ENCODE measurements at regions not wholly inside any gene's neighbourhood (a gene's known extent, or its start where the extent isn't known, plus 50 kb on each side); places are given as distances from the start of the nearest gene placed in this dataset.
"Not testable (repeated sequence)": the region's sequence is repeated elsewhere in the genome, so short reads cannot be mapped to it uniquely, and the experiment has no call there.

- no peak for DNase-seq (ENCODE audit: low read depth)
These were observed 114.2 kb downstream of the RTP5 start for GRCh38 chr2:241983571-241984270.

- no peak for DNase-seq (ENCODE audit: low read depth)
These were observed 114.7 kb downstream of the RTP5 start for GRCh38 chr2:241984271-241984655.

GRCh38 chr2:241984658-241985057 is 115.1 kb downstream of the RTP5 start:
- DNase-seq (ENCODE audit: low read depth): no peak

GRCh38 chr2:241985161-241985985 is 115.8 kb downstream of the RTP5 start:
- not testable (repeated sequence) for DNase-seq (ENCODE audit: low read depth)

GRCh38 chr2:241985986-241986329 is 116.4 kb downstream of the RTP5 start:
- no peak for DNase-seq (ENCODE audit: low read depth)

- no peak for DNase-seq (ENCODE audit: low read depth)
These were observed 117.5 kb downstream of the RTP5 start for GRCh38 chr2:241986836-241987641.

GRCh38 chr2:241987726-241988125 is 118.2 kb downstream of the RTP5 start:
- DNase-seq (ENCODE audit: low read depth): no peak

- DNase-seq (ENCODE audit: low read depth): no peak
These were observed 118.6 kb downstream of the RTP5 start for GRCh38 chr2:241988146-241988545.

- DNase-seq (ENCODE audit: low read depth): no peak
These were observed 119.5 kb downstream of the RTP5 start for GRCh38 chr2:241989074-241989473.

GRCh38 chr2:241990466-241990865 is 120.9 kb downstream of the RTP5 start:
- no peak for DNase-seq (ENCODE audit: low read depth)

GRCh38 chr2:241991299-241991698 is 121.8 kb downstream of the RTP5 start:
- no peak for DNase-seq (ENCODE audit: low read depth)

GRCh38 chr2:241992753-241993152 is 123.2 kb downstream of the RTP5 start:
- no peak for DNase-seq (ENCODE audit: low read depth)

- DNase-seq (ENCODE audit: low read depth): no peak
These were observed 124.0 kb downstream of the RTP5 start for GRCh38 chr2:241993386-241994005.

- DNase-seq (ENCODE audit: low read depth): no peak
These were observed 124.6 kb downstream of the RTP5 start for GRCh38 chr2:241994086-241994485.

- no peak for DNase-seq (ENCODE audit: low read depth)
These were observed 125.2 kb downstream of the RTP5 start for GRCh38 chr2:241994556-241995213.

GRCh38 chr2:241996100-241996499 is 126.6 kb downstream of the RTP5 start:
- no peak for DNase-seq (ENCODE audit: low read depth)

GRCh38 chr2:241997017-241997416 is 127.5 kb downstream of the RTP5 start:
- DNase-seq (ENCODE audit: low read depth): no peak

- DNase-seq (ENCODE audit: low read depth): no peak
These were observed 129.7 kb downstream of the RTP5 start for GRCh38 chr2:241999184-241999583.

- no peak for DNase-seq (ENCODE audit: low read depth)
These were observed 132.3 kb downstream of the RTP5 start for GRCh38 chr2:242001853-242002252.

GRCh38 chr2:242002944-242003343 is 133.4 kb downstream of the RTP5 start:
- DNase-seq (ENCODE audit: low read depth): no peak

GRCh38 chr2:242004223-242004901 is 134.8 kb downstream of the RTP5 start:
- no peak for DNase-seq (ENCODE audit: low read depth)
